ENCODE measurements at regions not wholly inside any gene's neighbourhood (a gene's known extent, or its start where the extent isn't known, plus 50 kb on each side); places are given as distances from the start of the nearest gene placed in this dataset.

DNA sequence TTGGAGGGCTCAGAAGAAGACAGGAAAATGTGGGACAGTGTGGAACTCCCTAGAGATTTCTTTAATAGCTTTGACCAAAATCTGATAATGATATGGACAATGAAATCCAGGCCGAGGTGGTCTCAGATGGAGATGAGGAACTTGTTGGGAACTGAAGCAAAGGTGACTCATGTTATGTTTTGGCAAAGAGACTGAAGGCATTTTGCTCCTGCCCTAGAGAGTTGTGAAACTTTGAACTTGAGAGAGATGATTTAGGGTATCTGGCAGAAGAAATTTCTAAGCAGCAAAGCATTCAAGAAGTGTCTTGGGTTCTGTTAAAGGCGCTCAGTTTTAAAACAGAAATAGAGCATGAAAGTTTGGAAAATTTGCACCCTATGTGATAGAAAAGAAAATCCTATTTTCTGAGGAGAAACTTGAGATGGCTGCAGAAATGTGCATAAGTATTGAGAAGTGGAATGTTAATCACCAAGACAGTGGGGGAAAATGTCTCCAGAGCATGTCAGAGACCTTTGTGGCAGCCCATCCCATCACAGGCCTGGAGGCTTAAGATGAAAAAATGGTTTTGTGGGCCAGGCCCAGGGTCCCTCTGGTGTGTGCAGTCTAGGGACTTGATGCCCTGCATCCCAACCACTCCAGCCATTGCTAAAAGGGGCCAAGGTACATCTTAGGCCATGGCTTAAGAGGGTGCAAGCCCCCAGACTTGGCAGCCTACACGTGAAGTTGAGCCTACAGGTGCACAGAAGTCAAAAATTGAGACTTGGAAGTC, 463.7 kb upstream of the TLE4 start:
- FAIRE-seq: no peak
- dilution Hi-C loops (cut with MboI; ENCODE audit: extremely low pct_ligation_motif_present, low sequenced_read_pairs): no loop called here
- no peaks in the 10 kb centered on the region for H3K27me3 ChIP-seq (ENCODE audit: control insufficient read depth in 2 of 2, insufficient read depth in 2 of 2, low read length in 2 of 2)
- ChIA-PET CTCF (no interaction called here), POLR2A (no interaction called here)
- H3K4me1 ChIP-seq (ENCODE audit: control insufficient read depth, extremely low read depth, insufficient read depth, low read length): no peaks in the 10 kb centered on the region
- H2AFZ ChIP-seq (ENCODE audit: low read depth, low read length): no peak overlapping the region
- no peaks in the 10 kb centered on the region for H3K9me1 ChIP-seq (replicated peaks; ENCODE audit: control insufficient read depth, extremely low read depth, insufficient read depth, low read length)
- intact Hi-C loops (cut with micrococcal nuclease): no loop called here
- no peaks in the 10 kb centered on the region for H4K20me1 ChIP-seq (replicated peaks; ENCODE audit: control insufficient read depth, extremely low read depth, insufficient read depth, low read length)
- BruUV-seq (replicated peaks): no TSS peak
- H3K9ac ChIP-seq (replicated peaks; ENCODE audit: extremely low read depth, insufficient read depth, low read length): no peak overlapping the region
- no peak overlapping the region for H3K4me3 ChIP-seq (replicated peaks in 1 of 3; ENCODE audit: insufficient read depth in 1 of 3, low read depth in 1 of 3, low read length in 3 of 3)
- no peak for TF ChIP-seq POLR2A (IDR thresholded peaks at IDR 0.05; ENCODE audit: low read depth, low read length)
- DNase-seq (ENCODE audit: low read depth, low spot score): no peak
- no peaks in the 10 kb centered on the region for H3K79me2 ChIP-seq (ENCODE audit: control insufficient read depth, insufficient read depth, low read length)
- H3K4me2 ChIP-seq (ENCODE audit: insufficient read depth, low read length): no peak overlapping the region
- H3K27ac ChIP-seq (ENCODE audit: insufficient read depth, low read depth, low read length): no peak overlapping the region
- H3K36me3 ChIP-seq (ENCODE audit: control insufficient read depth in 2 of 2, extremely low read depth in 1 of 2, insufficient read depth in 2 of 2, low read length in 2 of 2): no peaks in the 10 kb centered on the region
- H3K9me3 ChIP-seq (replicated peaks; ENCODE audit: control insufficient read depth, insufficient read depth, low read length): no peaks in the 10 kb centered on the region

DNA sequence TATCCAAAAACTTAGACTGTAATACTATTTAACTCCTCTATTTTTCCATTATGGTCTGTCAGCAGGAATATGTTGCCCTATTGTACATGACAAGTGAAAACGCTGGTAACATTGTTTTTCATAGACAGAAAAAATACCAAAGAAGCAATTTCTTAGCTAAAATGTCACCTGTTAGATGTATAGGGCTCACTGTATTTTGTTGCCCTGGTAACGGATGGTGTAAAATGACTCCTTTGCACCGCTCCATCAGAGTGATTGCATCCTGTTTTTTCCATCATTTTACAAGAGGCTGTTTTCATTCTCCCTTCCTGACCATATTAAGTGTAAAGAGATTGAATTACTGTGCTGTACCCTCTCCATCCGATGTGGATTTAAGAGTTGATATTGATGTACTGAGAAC, 460.1 kb upstream of the TLE4 start:
- ChIA-PET POLR2A (no interaction called here), CTCF (no interaction called here)
- no peak overlapping the region for H3K4me2 ChIP-seq (ENCODE audit: insufficient read depth, low read length)
- intact Hi-C loops (cut with micrococcal nuclease): no loop called here
- no peak for DNase-seq (ENCODE audit: low read depth, low spot score)
- H3K36me3 ChIP-seq (ENCODE audit: control insufficient read depth in 2 of 2, extremely low read depth in 1 of 2, insufficient read depth in 2 of 2, low read length in 2 of 2): no peaks in the 10 kb centered on the region
- H4K20me1 ChIP-seq (replicated peaks; ENCODE audit: control insufficient read depth, extremely low read depth, insufficient read depth, low read length): no peaks in the 10 kb centered on the region
- dilution Hi-C loops (cut with MboI; ENCODE audit: extremely low pct_ligation_motif_present, low sequenced_read_pairs): no loop called here
- H2AFZ ChIP-seq (ENCODE audit: low read depth, low read length): no peak overlapping the region
- no peak overlapping the region for H3K27ac ChIP-seq (ENCODE audit: insufficient read depth, low read depth, low read length)
- H3K9ac ChIP-seq (replicated peaks; ENCODE audit: extremely low read depth, insufficient read depth, low read length): no peak overlapping the region
- TF ChIP-seq, protein P1, sequence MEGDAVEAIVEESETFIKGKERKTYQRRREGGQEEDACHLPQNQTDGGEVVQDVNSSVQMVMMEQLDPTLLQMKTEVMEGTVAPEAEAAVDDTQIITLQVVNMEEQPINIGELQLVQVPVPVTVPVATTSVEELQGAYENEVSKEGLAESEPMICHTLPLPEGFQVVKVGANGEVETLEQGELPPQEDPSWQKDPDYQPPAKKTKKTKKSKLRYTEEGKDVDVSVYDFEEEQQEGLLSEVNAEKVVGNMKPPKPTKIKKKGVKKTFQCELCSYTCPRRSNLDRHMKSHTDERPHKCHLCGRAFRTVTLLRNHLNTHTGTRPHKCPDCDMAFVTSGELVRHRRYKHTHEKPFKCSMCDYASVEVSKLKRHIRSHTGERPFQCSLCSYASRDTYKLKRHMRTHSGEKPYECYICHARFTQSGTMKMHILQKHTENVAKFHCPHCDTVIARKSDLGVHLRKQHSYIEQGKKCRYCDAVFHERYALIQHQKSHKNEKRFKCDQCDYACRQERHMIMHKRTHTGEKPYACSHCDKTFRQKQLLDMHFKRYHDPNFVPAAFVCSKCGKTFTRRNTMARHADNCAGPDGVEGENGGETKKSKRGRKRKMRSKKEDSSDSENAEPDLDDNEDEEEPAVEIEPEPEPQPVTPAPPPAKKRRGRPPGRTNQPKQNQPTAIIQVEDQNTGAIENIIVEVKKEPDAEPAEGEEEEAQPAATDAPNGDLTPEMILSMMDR (IDR thresholded peaks at IDR 0.05; ENCODE audit: extremely low read depth in 1 of 2, insufficient read depth in 1 of 2, low read depth in 1 of 2, low read length in 2 of 2): no peak
- TF ChIP-seq JUN (IDR thresholded peaks at IDR 0.05; ENCODE audit: borderline replicate concordance, insufficient read depth, insufficient read length, low read depth) (no peak), POLR2AphosphoS5 (IDR thresholded peaks at IDR 0.05; ENCODE audit: insufficient read depth, low read depth, low read length) (no peak), MYC (IDR thresholded peaks at IDR 0.05; ENCODE audit: low read depth, low read length) (no peak), GATA2 (IDR thresholded peaks at IDR 0.05; ENCODE audit: insufficient read depth, insufficient read length, low read depth, low read length) (no peak), POLR2A (IDR thresholded peaks at IDR 0.05; ENCODE audit: low read depth, low read length) (no peak), EZH2 (IDR thresholded peaks at IDR 0.05; ENCODE audit: borderline replicate concordance, low read depth, low read length, severe bottlenecking) (no peak), FOS (IDR thresholded peaks at IDR 0.05; ENCODE audit: borderline replicate concordance, insufficient read depth, low read length) (no peak)
- TF ChIP-seq, protein P2, sequence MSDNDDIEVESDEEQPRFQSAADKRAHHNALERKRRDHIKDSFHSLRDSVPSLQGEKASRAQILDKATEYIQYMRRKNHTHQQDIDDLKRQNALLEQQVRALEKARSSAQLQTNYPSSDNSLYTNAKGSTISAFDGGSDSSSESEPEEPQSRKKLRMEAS (IDR thresholded peaks at IDR 0.05; ENCODE audit: insufficient read depth, insufficient read length): no peak
- no TSS peak for BruUV-seq (replicated peaks)
- H3K9me1 ChIP-seq (replicated peaks; ENCODE audit: control insufficient read depth, extremely low read depth, insufficient read depth, low read length): no peaks in the 10 kb centered on the region
- H3K79me2 ChIP-seq (ENCODE audit: control insufficient read depth, insufficient read depth, low read length): no peaks in the 10 kb centered on the region
- H3K9me3 ChIP-seq (replicated peaks; ENCODE audit: control insufficient read depth, insufficient read depth, low read length): no peaks in the 10 kb centered on the region
- H3K4me1 ChIP-seq (ENCODE audit: control insufficient read depth, extremely low read depth, insufficient read depth, low read length): no peaks in the 10 kb centered on the region
- FAIRE-seq: no peak
- H3K4me3 ChIP-seq (replicated peaks in 1 of 3; ENCODE audit: insufficient read depth in 1 of 3, low read depth in 1 of 3, low read length in 3 of 3): no peak overlapping the region
- H3K27me3 ChIP-seq (ENCODE audit: control insufficient read depth in 2 of 2, insufficient read depth in 2 of 2, low read length in 2 of 2): no peaks in the 10 kb centered on the region
